ENCODE measurements at regions not wholly inside any gene's neighbourhood (a gene's known extent, or its start where the extent isn't known, plus 50 kb on each side); places are given as distances from the start of the nearest gene placed in this dataset.

- DNase-seq = no peak
Observed at GRCh38 chr5:1748271-1748670, 51.4 kb downstream of the MRPL36 start.

- no peak for DNase-seq
Observed at GRCh38 chr5:1747803-1748085, 51.9 kb downstream of the MRPL36 start.

- no peak for DNase-seq
Observed at GRCh38 chr5:1747079-1747802, 52.4 kb downstream of the MRPL36 start.

- no peak for DNase-seq
Observed at GRCh38 chr5:1746371-1747078, 53.1 kb downstream of the MRPL36 start.

GRCh38 chr5:1745796-1746370 is 53.8 kb downstream of the MRPL36 start:
- DNase-seq = no peak

- DNase-seq = no peak
Observed at GRCh38 chr5:1745123-1745795, 54.4 kb downstream of the MRPL36 start.

GRCh38 chr5:1744393-1745122 is 55.1 kb downstream of the MRPL36 start:
- DNase-seq = no peak

- DNase-seq = no peak
Observed at GRCh38 chr5:1743769-1744085, 55.9 kb downstream of the MRPL36 start.

- DNase-seq = no peak
Observed at GRCh38 chr5:1743061-1743768, 56.4 kb downstream of the MRPL36 start.

GRCh38 chr5:1737790-1738405 is 61.7 kb downstream of the MRPL36 start:
- no peak for DNase-seq

GRCh38 chr5:1736889-1737711 is 62.5 kb downstream of the MRPL36 start:
- no peak for DNase-seq

- no peak for DNase-seq
Observed at GRCh38 chr5:1736065-1736464, 63.6 kb downstream of the MRPL36 start.

GRCh38 chr5:1735320-1735970 is 64.2 kb downstream of the MRPL36 start:
- DNase-seq = no peak

GRCh38 chr5:1734908-1735289 is 64.7 kb downstream of the MRPL36 start:
- DNase-seq = no peak

GRCh38 chr5:1734271-1734907 is 65.2 kb downstream of the MRPL36 start:
- no peak for DNase-seq

GRCh38 chr5:1733369-1733768 is 66.3 kb downstream of the MRPL36 start:
- DNase-seq = no peak

- DNase-seq = no peak
Observed at GRCh38 chr5:1732945-1733344, 66.7 kb downstream of the MRPL36 start.

GRCh38 chr5:1732238-1732941 is 67.2 kb downstream of the MRPL36 start:
- no peak for DNase-seq

Measured in anterior cingulate cortex (tissue), 58 donors.